ENCODE measurements at regions not wholly inside any gene's neighbourhood (a gene's known extent, or its start where the extent isn't known, plus 50 kb on each side); places are given as distances from the start of the nearest gene placed in this dataset.

GRCh38 chr13:103430368-103430767, 364.2 kb upstream of the SLC10A2 start:
- DNase-seq (ENCODE audit: low read depth) = no peak

- DNase-seq (ENCODE audit: low read depth) = no peak
Measured at GRCh38 chr13:103410002-103410401, 343.8 kb upstream of the SLC10A2 start.

GRCh38 chr13:103406967-103407366, 340.8 kb upstream of the SLC10A2 start:
- no peak for DNase-seq (ENCODE audit: low read depth)

GRCh38 chr13:103405297-103405696, 339.1 kb upstream of the SLC10A2 start:
- no peak for DNase-seq (ENCODE audit: low read depth)

GRCh38 chr13:103403814-103404213, 337.6 kb upstream of the SLC10A2 start:
- DNase-seq (ENCODE audit: low read depth) = no peak

GRCh38 chr13:103403148-103403740, 337.0 kb upstream of the SLC10A2 start:
- no peak for DNase-seq (ENCODE audit: low read depth)

GRCh38 chr13:103395139-103395538, 328.9 kb upstream of the SLC10A2 start:
- DNase-seq (ENCODE audit: low read depth) = no peak

- no peak for DNase-seq (ENCODE audit: low read depth)
Measured at GRCh38 chr13:103394618-103395017, 328.4 kb upstream of the SLC10A2 start.

GRCh38 chr13:103391936-103392335, 325.7 kb upstream of the SLC10A2 start:
- DNase-seq (ENCODE audit: low read depth) = no peak

GRCh38 chr13:103388839-103389238, 322.6 kb upstream of the SLC10A2 start:
- no peak for DNase-seq (ENCODE audit: low read depth)

GRCh38 chr13:103386341-103386740, 320.1 kb upstream of the SLC10A2 start:
- peak; percentile 3 for DNase-seq (ENCODE audit: low read depth)

- no peak for DNase-seq (ENCODE audit: low read depth)
Measured at GRCh38 chr13:103373916-103374315, 307.7 kb upstream of the SLC10A2 start.

- DNase-seq (ENCODE audit: low read depth) = no peak
Measured at GRCh38 chr13:103371271-103371670, 305.1 kb upstream of the SLC10A2 start.

GRCh38 chr13:103370790-103371189, 304.6 kb upstream of the SLC10A2 start:
- no peak for DNase-seq (ENCODE audit: low read depth)

- no peak for DNase-seq (ENCODE audit: low read depth)
Measured at GRCh38 chr13:103358255-103358932, 292.2 kb upstream of the SLC10A2 start.

- DNase-seq (ENCODE audit: low read depth) = no peak
Measured at GRCh38 chr13:103356226-103356864, 290.1 kb upstream of the SLC10A2 start.

GRCh38 chr13:103354171-103354570, 288.0 kb upstream of the SLC10A2 start:
- DNase-seq (ENCODE audit: low read depth) = no peak

- peak; percentile 0 for DNase-seq (ENCODE audit: low read depth)
Measured at GRCh38 chr13:103351035-103351828, 285.0 kb upstream of the SLC10A2 start.

- no peak for DNase-seq (ENCODE audit: low read depth)
Measured at GRCh38 chr13:103350147-103350546, 283.9 kb upstream of the SLC10A2 start.

- DNase-seq (ENCODE audit: low read depth) = no peak
Measured at GRCh38 chr13:103349211-103349980, 283.2 kb upstream of the SLC10A2 start.

GRCh38 chr13:103335241-103335640, 269.0 kb upstream of the SLC10A2 start:
- no peak for DNase-seq (ENCODE audit: low read depth)

GRCh38 chr13:103331924-103332323, 265.7 kb upstream of the SLC10A2 start:
- DNase-seq (ENCODE audit: low read depth) = no peak

Data from ELR (cell line).